ENCODE measurements at regions not wholly inside any gene's neighbourhood (a gene's known extent, or its start where the extent isn't known, plus 50 kb on each side); places are given as distances from the start of the nearest gene placed in this dataset.
"Not testable (repeated sequence)": the region's sequence is repeated elsewhere in the genome, so short reads cannot be mapped to it uniquely, and the experiment has no call there.

GRCh38 chr21:32886339-32886738 lies 114.8 kb upstream of the PAXBP1 start:
- DNase-seq: no peak

DNA sequence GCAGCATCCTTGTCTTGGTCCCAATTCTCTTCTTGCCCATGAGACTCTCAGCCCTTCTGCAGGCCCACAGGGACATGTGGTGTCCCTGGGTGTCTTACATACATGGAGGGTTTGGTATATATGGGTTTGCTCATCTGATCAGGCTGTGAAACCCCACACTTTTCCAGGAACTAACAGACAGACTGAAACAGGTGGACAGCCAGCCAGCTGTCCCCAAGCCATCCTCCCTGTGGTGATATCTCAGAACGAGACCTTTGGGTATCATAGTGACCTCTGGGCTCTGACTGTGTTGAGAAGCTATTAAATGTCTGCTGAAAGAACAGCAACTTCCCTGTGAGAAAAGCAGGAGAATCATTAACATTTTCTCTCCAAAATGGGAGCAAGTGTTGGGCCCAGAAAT lies 115.5 kb upstream of the PAXBP1 start:
- no peak for DNase-seq

DNA sequence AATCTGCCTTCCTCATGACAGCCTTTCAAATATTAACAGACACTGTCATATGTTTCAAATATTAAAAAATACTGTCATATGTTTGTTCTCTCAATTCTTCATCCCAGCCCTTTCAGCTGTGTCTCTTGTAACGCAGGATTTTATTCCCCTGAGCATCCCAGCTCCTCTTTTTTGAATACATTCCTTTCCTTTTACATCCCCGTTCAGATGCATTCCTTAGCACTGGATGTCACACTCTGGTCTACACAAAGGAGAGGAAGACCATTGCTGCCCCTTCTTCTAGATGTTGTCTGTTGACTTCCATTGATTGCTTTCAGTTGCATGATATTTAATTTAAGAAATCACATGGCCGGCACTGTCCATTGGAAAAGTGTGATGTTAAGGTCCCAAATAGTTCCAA lies 117.4 kb upstream of the PAXBP1 start:
- DNase-seq: no peak

GRCh38 chr21:32889596-32889995 lies 118.0 kb upstream of the PAXBP1 start:
- no peak for DNase-seq

DNA sequence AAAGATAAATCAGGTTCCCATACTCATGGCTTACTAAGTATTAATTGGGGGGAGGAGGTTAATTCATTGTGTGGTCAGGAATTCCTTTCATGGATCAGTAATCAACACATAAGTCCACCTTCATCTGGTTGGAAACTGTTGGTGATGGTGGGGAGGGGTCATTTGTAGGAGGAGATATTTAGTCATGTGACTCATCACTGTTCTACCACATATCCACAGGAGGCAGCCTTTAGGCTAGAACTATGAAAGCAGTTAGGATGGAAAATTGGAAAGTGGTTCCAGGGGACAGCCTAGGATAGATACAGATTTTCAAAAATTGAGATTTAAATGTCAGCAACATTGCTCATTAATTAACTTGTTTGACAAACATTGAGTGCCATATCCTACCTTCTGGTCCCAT lies 122.8 kb upstream of the PAXBP1 start:
- no peak for DNase-seq

DNA sequence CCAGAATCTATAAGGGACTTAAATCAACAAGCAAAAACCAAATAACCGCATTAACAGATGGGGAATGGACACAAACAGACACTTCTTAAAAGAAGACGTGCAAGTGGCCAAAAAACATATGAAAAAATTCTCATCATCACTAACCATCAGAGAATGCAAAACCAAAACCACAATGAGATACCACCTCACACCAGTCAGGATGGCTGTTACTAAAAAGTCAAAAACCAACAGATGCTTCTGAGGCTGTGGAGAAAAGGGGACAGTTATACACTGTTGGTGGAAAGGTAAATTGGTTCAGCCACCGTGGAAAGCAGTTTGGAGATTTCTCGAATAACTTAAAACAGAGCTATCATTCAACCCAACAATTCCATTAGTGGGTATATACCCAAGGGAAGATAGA lies 124.9 kb upstream of the OLIG2 start:
- no peak for DNase-seq

DNA sequence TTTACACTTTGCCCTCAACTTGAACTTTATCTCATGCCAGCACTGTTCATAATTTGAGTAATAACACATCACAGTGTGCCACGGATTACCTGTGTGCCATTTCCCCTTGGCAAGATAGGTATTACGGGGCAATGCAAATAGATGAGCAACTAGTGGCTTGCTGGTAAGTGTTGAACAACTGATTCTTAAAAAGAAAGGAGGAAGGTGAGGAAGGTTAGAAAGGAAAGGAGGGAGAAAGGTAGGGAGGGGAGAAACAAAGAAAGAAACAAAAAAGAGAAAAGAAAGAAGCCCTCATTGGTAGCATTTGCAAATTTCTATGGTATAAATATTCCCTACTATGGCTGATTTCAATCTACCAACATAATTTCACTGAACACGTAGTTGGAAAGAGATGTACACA lies 118.2 kb upstream of the OLIG2 start:
- DNase-seq: no peak

DNA sequence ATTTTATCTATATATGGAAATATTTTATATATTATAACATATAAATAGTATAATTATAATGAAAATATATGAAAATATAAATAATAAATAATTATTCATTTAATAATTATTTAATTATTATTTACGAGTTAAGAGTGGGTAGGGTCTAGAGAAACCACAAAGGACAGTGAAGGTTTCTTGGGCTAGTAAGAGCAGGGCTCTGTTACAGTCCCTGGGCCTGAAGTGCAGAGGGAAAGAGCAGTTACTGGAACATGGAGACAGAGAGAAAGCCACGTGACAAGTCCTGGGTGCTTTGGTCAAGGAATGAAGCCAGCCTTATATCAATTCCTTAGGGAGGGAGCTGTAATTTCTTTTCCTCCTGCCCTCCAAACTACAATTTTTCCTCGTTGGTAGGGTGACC lies 117.2 kb upstream of the OLIG2 start:
- no peak for DNase-seq

- no peak for DNase-seq
These were observed 116.3 kb upstream of the OLIG2 start for GRCh38 chr21:32909393-32909792.

- DNase-seq: no peak
These were observed 111.2 kb upstream of the OLIG2 start for GRCh38 chr21:32914424-32915039.

- no peak for DNase-seq
These were observed 110.6 kb upstream of the OLIG2 start for GRCh38 chr21:32915099-32915498.

- DNase-seq: no peak
These were observed 109.6 kb upstream of the OLIG2 start for GRCh38 chr21:32916088-32916487.

DNA sequence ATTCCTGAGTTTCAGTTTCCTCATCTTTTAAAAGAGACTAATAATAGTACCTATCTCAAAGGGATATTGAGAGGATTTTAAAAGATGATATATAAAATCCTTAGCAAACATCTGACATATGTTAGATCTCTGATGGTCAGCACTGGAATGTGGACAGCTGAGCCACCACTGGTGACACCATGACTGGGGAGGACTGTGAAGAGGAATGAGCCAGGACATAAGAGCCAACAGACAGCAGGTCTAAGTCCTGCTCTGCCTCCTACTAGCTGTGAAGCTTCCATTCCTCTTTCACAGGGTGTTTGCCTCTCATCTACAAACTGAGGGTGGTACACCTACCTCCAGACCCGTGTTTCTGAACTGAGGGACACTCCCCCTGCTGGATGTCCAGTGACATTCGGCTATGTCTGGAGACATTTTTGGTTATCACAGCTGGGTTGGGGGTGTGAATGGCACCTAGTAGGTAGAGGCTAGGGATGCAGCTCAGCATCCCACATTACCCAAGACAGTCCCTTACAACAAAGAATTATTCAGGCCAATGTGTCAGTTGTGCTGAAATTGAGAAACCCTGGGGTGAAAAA lies 109.1 kb upstream of the OLIG2 start:
- DNase-seq: no peak

DNA sequence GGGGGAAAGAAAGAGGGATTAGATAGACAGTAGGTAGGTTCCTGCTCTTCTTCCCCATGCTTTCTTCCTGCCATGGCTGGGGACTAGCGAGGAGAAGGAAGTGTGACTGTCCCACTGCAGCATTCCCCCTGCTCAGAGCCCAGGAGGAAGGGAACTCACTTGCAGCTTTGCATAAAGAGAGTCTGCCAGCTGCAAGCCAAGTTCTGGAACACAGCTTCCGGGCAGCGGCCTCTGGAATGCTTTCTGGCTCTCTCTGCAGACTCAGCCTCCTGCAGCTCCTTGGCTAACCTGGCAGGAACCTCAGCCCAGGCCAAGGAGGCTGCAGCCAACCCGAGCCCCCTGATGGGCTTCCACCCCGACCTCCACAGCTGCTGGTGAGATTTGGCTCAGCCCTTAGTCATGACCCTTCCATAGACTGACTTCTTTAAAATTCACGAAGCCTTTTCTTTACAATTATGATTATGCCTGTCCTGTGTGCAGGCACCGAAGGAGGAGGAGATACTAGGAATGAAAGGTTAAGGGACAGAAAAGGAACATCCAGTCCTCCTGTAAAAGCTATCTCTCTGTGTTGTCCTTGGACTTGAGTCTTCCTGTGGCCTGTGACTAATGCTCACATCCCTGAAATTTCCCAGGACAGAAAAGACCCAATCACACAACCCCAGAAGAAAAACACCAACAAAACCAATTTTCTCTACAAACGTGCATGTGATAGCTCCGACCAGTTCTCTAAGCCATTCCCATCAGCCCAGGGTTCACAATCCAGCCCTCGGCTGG lies 108.2 kb upstream of the OLIG2 start:
- DNase-seq: no peak

DNA sequence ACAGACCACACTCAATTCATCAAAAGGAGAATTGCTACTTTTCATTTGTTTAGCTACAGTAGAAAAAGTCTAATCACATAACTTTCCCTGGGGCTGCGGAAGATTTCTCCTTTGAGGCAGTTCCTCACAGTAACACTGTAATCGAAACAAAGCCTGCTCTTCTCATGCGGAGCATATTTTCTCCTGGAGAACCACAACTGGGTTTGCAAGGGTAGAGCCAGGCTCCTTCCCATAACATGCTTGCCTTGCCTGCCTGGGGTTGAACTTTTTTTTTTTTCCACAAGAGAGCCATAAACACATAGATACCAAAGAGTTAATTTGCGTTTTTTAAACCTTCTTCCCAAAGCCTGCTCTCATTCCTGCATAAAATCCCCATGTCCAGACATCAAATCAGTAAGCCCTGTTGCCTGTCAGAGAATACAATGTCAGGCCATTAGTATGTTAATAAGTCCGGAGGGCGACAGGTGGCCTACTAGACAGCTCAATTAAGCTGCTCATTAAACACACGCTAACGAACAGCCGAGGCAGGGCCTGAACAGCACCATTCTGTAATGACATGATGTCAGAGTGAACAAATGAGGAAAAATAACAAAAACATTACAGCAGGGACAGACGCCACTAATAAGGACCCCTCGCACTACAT lies 107.1 kb upstream of the OLIG2 start:
- no peak for DNase-seq

DNA sequence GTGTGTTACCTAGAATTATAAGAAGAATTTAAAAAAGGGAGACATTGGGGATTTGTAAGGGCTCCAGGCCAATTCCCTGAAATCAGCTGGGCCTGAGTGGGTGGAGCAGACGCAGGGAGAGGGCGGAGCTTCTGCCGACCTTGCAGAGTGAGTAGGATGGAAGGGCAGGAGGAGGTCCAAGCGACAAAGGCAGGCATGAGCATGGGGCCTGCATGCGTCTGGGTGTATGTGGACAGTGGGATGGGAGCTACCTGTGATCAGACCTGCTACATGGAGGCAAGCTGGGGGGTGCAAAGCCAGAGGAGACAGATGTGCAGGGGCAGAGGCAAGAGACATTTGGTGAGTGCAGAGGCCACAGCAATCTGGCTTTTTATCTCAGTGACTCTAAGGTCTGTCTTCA lies 105.3 kb upstream of the OLIG2 start:
- DNase-seq: no peak

- no peak for DNase-seq
These were observed 104.0 kb upstream of the OLIG2 start for GRCh38 chr21:32921632-32922230.

DNA sequence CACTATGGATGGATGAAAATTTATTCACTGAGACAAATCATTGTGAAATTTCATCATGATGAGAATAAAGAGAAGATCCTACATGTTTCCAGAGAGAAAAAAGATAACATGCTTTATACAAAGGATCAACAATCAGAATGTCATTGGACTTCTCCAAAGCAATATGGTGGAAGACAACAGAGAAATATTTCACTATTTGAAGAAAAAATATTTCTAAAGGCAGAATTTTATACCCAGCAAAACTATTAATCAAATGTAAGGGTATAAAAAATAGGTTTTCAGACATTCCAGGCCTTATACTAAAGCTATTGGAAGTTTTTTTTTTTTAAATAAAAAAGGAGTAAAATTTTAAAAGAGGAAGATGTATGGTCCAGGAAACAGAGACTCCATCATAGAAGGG lies 100.6 kb upstream of the OLIG2 start:
- no peak for DNase-seq

GRCh38 chr21:32929633-32930038 lies 96.1 kb upstream of the OLIG2 start:
- DNase-seq: no peak

- DNase-seq: no peak
These were observed 95.1 kb upstream of the OLIG2 start for GRCh38 chr21:32930673-32931072.

GRCh38 chr21:32934068-32934467 lies 91.7 kb upstream of the OLIG2 start:
- DNase-seq: not testable (repeated sequence)

DNA sequence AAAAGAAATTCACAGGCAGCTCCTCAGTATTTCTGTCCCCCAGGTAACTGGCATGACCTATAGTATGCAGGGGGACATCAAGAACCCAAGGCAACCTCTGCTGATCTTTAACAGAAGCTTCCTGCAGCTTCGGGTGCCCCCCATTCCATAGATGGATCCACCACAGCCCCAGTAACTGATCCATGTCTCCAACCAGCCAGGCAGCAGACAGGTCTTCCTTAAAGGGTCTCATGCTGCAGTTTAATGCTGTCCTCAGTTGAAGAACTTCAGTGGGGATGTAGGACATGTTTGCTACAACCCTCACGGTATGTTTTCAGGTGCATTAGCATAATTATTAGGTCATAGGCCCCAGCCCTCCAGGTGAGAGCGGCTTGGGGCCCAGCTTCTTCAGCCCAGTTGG lies 90.9 kb upstream of the OLIG2 start:
- DNase-seq: no peak

Data from NCI-H345 (cell line).